Left kidney (tissue), 1 donor: ENCODE measurements at regions not wholly inside any gene's neighbourhood (a gene's known extent, or its start where the extent isn't known, plus 50 kb on each side); places are given as distances from the start of the nearest gene placed in this dataset.
"Not testable (repeated sequence)": the region's sequence is repeated elsewhere in the genome, so short reads cannot be mapped to it uniquely, and the experiment has no call there.

ENCODE experiments used
- DNase-seq: peaks from one replicate; pipeline ENCODE4 v3.0.0-alpha.2; 2013

- no peak for DNase-seq
Measured at GRCh38 chr5:68024426-68024825, 191.1 kb upstream of the PIK3R1 start.

GRCh38 chr5:68021916-68022315 is 193.6 kb upstream of the PIK3R1 start:
- no peak for DNase-seq

- DNase-seq: no peak
Measured at GRCh38 chr5:68021227-68021626, 194.3 kb upstream of the PIK3R1 start.

- not testable (repeated sequence) for DNase-seq
Measured at GRCh38 chr5:68020461-68020969, 195.0 kb upstream of the PIK3R1 start.

GRCh38 chr5:68015381-68016302 is 199.9 kb upstream of the PIK3R1 start:
- no peak for DNase-seq

GRCh38 chr5:68012831-68013230 is 202.7 kb upstream of the PIK3R1 start:
- no peak for DNase-seq

- DNase-seq: no peak
Measured at GRCh38 chr5:68012429-68012828, 203.1 kb upstream of the PIK3R1 start.

GRCh38 chr5:68011801-68012200 is 203.8 kb upstream of the PIK3R1 start:
- DNase-seq: no peak

- no peak for DNase-seq
Measured at GRCh38 chr5:68011259-68011760, 204.2 kb upstream of the PIK3R1 start.

GRCh38 chr5:68010740-68011139 is 204.8 kb upstream of the PIK3R1 start:
- DNase-seq: no peak

- DNase-seq: no peak
Measured at GRCh38 chr5:68007451-68007850, 208.1 kb upstream of the PIK3R1 start.

GRCh38 chr5:68002836-68003235 is 212.7 kb upstream of the PIK3R1 start:
- no peak for DNase-seq

GRCh38 chr5:68000805-68001204 is 214.8 kb upstream of the PIK3R1 start:
- no peak for DNase-seq

GRCh38 chr5:67999391-67999790 is 216.2 kb upstream of the PIK3R1 start:
- DNase-seq: no peak

- DNase-seq: no peak
Measured at GRCh38 chr5:67998709-67999261, 216.8 kb upstream of the PIK3R1 start.

- no peak for DNase-seq
Measured at GRCh38 chr5:67997892-67998457, 217.6 kb upstream of the PIK3R1 start.

- DNase-seq: no peak
Measured at GRCh38 chr5:67997148-67997547, 218.4 kb upstream of the PIK3R1 start.

GRCh38 chr5:67996596-67996995 is 219.0 kb upstream of the PIK3R1 start:
- DNase-seq: no peak

GRCh38 chr5:67992923-67993322 is 222.6 kb upstream of the PIK3R1 start:
- DNase-seq: no peak

GRCh38 chr5:67989456-67989855 is 226.1 kb upstream of the PIK3R1 start:
- no peak for DNase-seq

- DNase-seq: no peak
Measured at GRCh38 chr5:67986761-67987160, 228.8 kb upstream of the PIK3R1 start.

GRCh38 chr5:67985686-67986387 is 229.7 kb upstream of the PIK3R1 start:
- DNase-seq: no peak
